ENCODE measurements at regions not wholly inside any gene's neighbourhood (a gene's known extent, or its start where the extent isn't known, plus 50 kb on each side); places are given as distances from the start of the nearest gene placed in this dataset.

GRCh38 chr17:79519601-79520000 is 91.2 kb downstream of the RBFOX3 start:
- TF ChIP-seq EP300 (IDR thresholded peaks at IDR 0.05; ENCODE audit: borderline replicate concordance) = no peak
- no peak for TF ChIP-seq TAF1 (IDR thresholded peaks at IDR 0.05; ENCODE audit: low read depth)
- no peak for TF ChIP-seq MAX (IDR thresholded peaks at IDR 0.05)
- TF ChIP-seq CREB1 (IDR thresholded peaks at IDR 0.05; ENCODE audit: low read depth) = no peak
- TF ChIP-seq CEBPB (IDR thresholded peaks at IDR 0.05) = no peak
- no peak for TF ChIP-seq YY1 (IDR thresholded peaks at IDR 0.05; ENCODE audit: low read depth)
- TF ChIP-seq TEAD4 (IDR thresholded peaks at IDR 0.05) = no peak
- no peak for TF ChIP-seq TCF12 (IDR thresholded peaks at IDR 0.05; ENCODE audit: low read depth)
- no peak for TF ChIP-seq REST (IDR thresholded peaks at IDR 0.05; ENCODE audit: low read depth)
- TF ChIP-seq ZBTB7A (IDR thresholded peaks at IDR 0.05; ENCODE audit: low read depth) = no peak
